ENCODE measurements at regions not wholly inside any gene's neighbourhood (a gene's known extent, or its start where the extent isn't known, plus 50 kb on each side); places are given as distances from the start of the nearest gene placed in this dataset.

- TF ChIP-seq POLR2AphosphoS5 (IDR thresholded peaks at IDR 0.05; ENCODE audit: low read depth, low read length) (no peak), TAF1 (IDR thresholded peaks at IDR 0.05; ENCODE audit: borderline replicate concordance, insufficient read depth, low read length) (no peak)
These were observed 549.4 kb downstream of the COL12A1 start for GRCh38 chr6:74656453-74656852.

Measured in PFSK-1 (cell line).